NCI-H1105 treated with DMSO at 0.1 percent for 48 hours (cell line): ENCODE measurements at regions not wholly inside any gene's neighbourhood (a gene's known extent, or its start where the extent isn't known, plus 50 kb on each side); places are given as distances from the start of the nearest gene placed in this dataset.

Experiments
- DNase-seq: peaks from one replicate; lab custom pipeline; 2025; lab: John Stamatoyannopoulos, UW

- DNase-seq: no peak
Observed at GRCh38 chr6:4587171-4587570, 189.0 kb upstream of the CDYL start.

GRCh38 chr6:4586469-4586859, 189.7 kb upstream of the CDYL start:
- DNase-seq: no peak

GRCh38 chr6:4585682-4586468, 190.3 kb upstream of the CDYL start:
- DNase-seq: no peak

- DNase-seq: no peak
Observed at GRCh38 chr6:4584801-4585200, 191.4 kb upstream of the CDYL start.

- no peak for DNase-seq
Observed at GRCh38 chr6:4582506-4583417, 193.4 kb upstream of the CDYL start.

- DNase-seq: no peak
Observed at GRCh38 chr6:4581468-4582385, 194.5 kb upstream of the CDYL start.

GRCh38 chr6:4580361-4580760, 195.8 kb upstream of the CDYL start:
- no peak for DNase-seq

GRCh38 chr6:4577406-4577805, 198.8 kb upstream of the CDYL start:
- DNase-seq: no peak

GRCh38 chr6:4575714-4576113, 200.5 kb upstream of the CDYL start:
- no peak for DNase-seq

- no peak for DNase-seq
Observed at GRCh38 chr6:4574007-4574406, 202.2 kb upstream of the CDYL start.

GRCh38 chr6:4571011-4571410, 205.2 kb upstream of the CDYL start:
- no peak for DNase-seq

GRCh38 chr6:4568138-4568537, 208.1 kb upstream of the CDYL start:
- no peak for DNase-seq

- no peak for DNase-seq
Observed at GRCh38 chr6:4567141-4567540, 209.1 kb upstream of the CDYL start.

- no peak for DNase-seq
Observed at GRCh38 chr6:4565301-4566250, 210.6 kb upstream of the CDYL start.

- DNase-seq: no peak
Observed at GRCh38 chr6:4564801-4565271, 211.4 kb upstream of the CDYL start.

GRCh38 chr6:4563877-4564276, 212.3 kb upstream of the CDYL start:
- no peak for DNase-seq

- no peak for DNase-seq
Observed at GRCh38 chr6:4563156-4563555, 213.0 kb upstream of the CDYL start.

GRCh38 chr6:4561773-4562400, 214.3 kb upstream of the CDYL start:
- no peak for DNase-seq

- no peak for DNase-seq
Observed at GRCh38 chr6:4561078-4561435, 215.1 kb upstream of the CDYL start.
